A172 (cell line): ENCODE measurements at regions not wholly inside any gene's neighbourhood (a gene's known extent, or its start where the extent isn't known, plus 50 kb on each side); places are given as distances from the start of the nearest gene placed in this dataset.
"Not testable (repeated sequence)": the region's sequence is repeated elsewhere in the genome, so short reads cannot be mapped to it uniquely, and the experiment has no call there.

Source experiments
- DNase-seq: peaks from one replicate; pipeline ENCODE4 v3.0.0-alpha.2; 2015; ENCODE audit warnings: low spot score

- DNase-seq: no peak
Observed at GRCh38 chr6:94227741-94228140, 808.4 kb upstream of the EPHA7 start.

- no peak for DNase-seq
Observed at GRCh38 chr6:94217836-94218235, 798.5 kb upstream of the EPHA7 start.

- no peak for DNase-seq
Observed at GRCh38 chr6:94215552-94215951, 796.2 kb upstream of the EPHA7 start.

DNA sequence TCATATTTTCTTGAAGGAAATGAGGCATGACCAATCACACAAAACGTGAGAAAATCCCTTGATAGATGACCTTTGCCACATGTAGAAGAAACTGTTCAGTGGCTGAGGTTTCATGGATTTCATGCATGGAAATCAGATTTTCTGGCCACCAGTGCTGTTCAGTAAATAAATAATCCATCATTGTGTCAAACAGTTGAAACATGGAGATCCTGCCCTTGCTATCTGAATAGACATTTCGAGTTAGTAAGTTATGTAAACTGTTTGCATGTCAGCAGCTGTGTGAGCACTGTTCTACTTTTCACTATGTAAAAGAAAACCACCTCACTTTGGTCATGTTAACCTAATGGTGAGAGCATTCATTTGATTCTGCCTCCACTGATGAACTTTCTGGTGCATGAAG lies 793.9 kb upstream of the EPHA7 start:
- DNase-seq: no peak

GRCh38 chr6:94196891-94197290 lies 777.5 kb upstream of the EPHA7 start:
- no peak for DNase-seq

DNA sequence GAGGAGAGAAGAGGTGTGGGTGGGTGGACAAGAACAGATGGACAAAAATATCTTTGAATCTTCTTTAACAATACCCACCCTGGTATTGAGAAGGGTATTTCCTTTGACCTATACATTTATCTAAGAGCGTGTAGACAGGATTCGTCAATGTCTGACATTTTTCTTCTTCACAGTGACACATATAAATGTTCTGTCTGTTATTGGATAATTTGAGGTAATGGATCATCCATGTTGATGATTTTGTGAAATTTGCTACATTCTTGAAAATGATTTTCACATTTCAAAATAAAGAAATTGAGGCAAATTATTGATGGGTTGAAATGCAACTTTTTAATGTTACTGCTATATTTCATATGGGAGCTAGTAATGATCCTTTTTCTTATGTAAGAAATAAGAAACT lies 770.7 kb upstream of the EPHA7 start:
- no peak for DNase-seq

- DNase-seq: no peak
Observed at GRCh38 chr6:94184666-94185464, 765.5 kb upstream of the EPHA7 start.

- no peak for DNase-seq
Observed at GRCh38 chr6:94177429-94177828, 758.1 kb upstream of the EPHA7 start.

- no peak for DNase-seq
Observed at GRCh38 chr6:94175465-94175864, 756.1 kb upstream of the EPHA7 start.

- DNase-seq: no peak
Observed at GRCh38 chr6:94163877-94164276, 744.5 kb upstream of the EPHA7 start.

DNA sequence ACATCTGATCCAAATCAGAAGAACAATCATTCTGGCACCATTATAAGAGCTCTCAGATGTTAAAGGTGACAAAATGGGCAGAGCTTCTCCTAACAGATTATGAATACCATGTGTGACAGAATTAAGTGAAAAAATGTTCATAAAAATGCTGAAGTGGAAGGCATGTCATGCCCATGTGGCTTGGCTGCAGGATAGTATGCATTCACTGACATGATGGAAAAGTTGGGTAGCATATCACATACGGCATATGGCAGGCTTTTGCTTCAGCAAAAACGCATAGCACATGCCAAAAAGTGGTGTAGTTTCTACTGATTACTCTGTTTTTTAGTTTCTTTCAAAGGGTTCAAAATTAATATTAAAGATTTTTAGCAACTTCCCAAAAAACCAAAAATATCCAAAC lies 731.5 kb upstream of the EPHA7 start:
- no peak for DNase-seq

- DNase-seq: no peak
Observed at GRCh38 chr6:94144807-94145206, 725.4 kb upstream of the EPHA7 start.

- not testable (repeated sequence) for DNase-seq
Observed at GRCh38 chr6:94137178-94137577, 717.8 kb upstream of the EPHA7 start.

DNA sequence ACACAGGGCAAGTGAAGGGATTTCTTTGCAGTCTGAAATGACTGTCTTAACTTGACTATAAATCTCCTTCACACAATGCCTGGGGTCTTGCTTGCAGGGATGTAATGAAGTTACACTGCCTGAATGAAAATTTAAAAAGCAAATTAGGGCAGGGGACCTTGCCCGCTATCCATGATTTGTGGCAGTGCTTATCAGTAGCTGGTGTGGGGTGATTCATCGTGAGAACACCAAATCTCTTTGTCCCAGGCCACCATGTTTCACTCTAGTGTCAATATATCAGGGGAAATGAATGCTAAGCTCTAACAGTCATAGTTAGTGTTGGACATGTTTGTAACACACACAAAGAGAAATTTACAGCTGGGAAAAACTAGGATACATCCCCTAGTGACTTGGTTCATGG lies 713.7 kb upstream of the EPHA7 start:
- peak; percentile 24 for DNase-seq

DNA sequence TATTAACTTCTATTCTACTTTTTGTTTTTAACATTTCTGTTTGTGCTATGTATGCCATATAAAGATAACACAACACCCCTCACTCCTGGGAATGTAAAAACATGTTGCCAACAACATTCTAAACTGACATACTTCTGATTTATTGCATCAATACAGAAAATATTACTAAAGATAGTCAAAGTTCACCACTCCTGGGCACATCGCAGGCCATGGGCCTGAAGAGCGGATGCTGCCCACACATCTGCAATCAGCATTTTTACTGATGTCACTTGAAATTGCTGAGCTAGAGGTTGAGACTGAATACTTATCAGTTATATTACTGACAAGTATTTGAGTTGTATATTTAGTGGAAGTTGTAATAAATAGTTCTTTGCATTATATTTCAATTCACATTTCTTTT lies 711.9 kb upstream of the EPHA7 start:
- no peak for DNase-seq

DNA sequence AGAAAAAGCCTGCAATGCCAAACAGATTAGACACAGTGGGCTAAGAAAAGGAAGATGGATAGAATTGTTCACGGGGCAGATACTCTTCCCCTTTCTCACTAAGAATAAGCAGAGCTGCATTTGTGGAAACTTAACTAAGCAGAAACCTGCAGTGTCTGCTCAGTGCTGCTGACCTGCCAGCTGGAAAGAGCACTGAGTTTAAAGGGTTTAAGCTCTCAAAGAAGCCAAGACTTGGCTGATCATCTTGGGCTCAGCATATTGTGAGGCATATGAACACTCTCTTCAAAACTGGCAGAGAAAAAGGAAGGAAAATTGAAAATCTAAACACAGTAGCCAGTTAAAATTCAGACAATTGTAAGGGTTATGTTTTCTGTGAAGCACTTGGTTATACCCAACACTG lies 711.1 kb upstream of the EPHA7 start:
- no peak for DNase-seq

DNA sequence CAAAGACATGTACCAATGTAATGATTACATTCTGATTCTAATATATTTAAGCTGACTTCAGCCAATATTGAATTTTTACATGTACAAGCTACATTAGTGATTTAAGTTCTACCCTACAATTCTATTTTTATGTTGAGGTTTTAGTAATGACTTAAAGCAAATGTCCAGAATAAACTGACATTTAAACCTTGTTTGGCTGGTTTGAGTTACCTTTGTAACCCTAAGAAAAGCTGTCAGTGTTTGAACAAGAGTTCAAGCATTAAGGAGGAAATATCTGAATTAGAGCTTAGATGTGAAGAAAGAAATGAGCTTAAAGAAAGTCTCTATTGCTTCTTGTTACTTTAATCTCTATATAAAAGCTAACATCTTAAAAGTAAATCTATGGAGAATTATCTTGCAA lies 710.6 kb upstream of the EPHA7 start:
- DNase-seq: no peak

DNA sequence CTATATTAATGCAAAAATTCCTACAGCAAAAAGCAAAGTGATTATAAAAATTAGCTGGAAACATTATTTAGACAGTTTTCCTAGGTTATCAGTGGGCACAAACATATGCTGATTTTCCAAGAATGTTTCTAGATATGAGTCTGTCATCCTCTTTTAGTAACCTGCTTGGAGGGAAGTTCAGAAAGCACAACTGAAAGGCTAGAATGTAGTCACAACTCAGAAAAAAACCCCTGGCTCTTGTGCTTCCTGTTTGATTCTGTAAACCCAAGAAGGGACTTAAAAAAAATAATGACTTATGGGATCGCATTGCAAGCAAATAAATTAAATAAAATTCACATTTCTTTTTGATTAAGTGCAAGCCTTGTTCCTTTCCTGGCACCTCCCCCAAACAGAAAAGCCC lies 708.4 kb upstream of the EPHA7 start:
- DNase-seq: no peak

- DNase-seq: no peak
Observed at GRCh38 chr6:94124333-94124732, 705.0 kb upstream of the EPHA7 start.

GRCh38 chr6:94121094-94121493 lies 701.7 kb upstream of the EPHA7 start:
- DNase-seq: no peak

DNA sequence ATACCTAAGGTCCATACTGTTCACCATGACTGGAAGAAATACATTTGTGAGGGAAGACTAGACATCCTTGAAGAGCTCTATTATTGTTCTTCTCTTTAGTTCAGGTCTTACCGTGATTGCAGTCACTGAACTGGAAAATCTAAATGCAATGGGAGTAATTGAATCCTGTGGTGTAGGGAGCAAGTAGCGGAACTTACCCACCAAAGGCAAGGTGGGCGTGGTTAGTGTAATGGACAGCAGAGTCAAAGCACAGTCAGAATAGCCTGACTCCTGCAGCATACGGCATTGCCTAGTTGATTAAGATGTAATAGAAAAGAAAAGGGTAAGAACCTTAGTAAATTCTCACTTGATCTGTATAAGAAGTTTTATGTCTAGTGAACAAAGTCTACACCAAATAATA lies 679.7 kb upstream of the EPHA7 start:
- DNase-seq: no peak

DNA sequence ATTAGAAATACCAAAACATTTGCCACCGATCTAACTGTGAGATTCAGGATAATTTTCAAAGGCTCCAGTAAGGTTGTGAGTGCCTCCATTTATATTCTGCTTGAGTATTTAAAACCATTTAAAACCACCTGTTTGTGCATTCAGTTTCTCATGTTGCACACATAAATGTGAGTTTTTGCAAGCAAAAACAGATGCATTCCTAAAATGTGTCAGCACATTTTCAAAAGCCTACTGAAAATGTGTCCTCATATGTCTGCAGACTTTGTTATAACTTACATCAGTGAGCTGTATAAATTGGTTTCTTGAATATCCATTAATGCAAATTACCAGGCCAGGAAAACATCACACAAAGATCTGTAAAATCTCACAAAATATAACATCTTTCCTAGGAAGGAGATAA lies 676.6 kb upstream of the EPHA7 start:
- DNase-seq: no peak

GRCh38 chr6:94089941-94090340 lies 670.6 kb upstream of the EPHA7 start:
- DNase-seq: no peak

DNA sequence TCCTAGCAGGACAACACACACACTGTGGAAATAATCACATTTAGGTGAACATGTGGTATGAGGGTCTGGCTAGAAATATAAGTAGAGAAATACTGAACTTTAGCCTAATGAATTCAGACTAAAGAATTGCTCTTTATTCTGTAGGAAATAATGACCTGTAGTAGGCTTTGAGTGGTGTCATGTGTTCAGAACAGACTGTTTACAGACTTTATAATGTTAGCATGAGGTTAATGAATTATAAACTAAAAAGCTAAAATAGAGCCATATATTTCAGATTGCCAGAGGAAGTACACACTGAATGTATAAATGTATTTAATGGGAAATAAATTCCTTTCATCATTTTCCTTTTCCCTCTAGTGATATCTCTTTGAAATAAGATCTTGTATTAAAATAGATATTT lies 669.5 kb upstream of the EPHA7 start:
- DNase-seq: no peak
